T-helper 2 cell treated with Interferon-gamma antibody and Interleukin-4, amounts not matched to agents 5 μg/mL and 100 μg/mL, for 36 hours (primary cell): ENCODE measurements at regions not wholly inside any gene's neighbourhood (a gene's known extent, or its start where the extent isn't known, plus 50 kb on each side); places are given as distances from the start of the nearest gene placed in this dataset.
A peak's percentile ranks its signal among the peaks of the same experiment; 100 is the strongest.
"Not testable (repeated sequence)": the region's sequence is repeated elsewhere in the genome, so short reads cannot be mapped to it uniquely, and the experiment has no call there.

ENCODE experiments used
- DNase-seq: peaks from one replicate; pipeline ENCODE4 v3.0.0; 2021; ENCODE audit warnings: low spot score
- H3K27ac Mint-ChIP-seq: one replicate; pipeline ENCODE4 v1.8.0; 2021; ENCODE audit warnings: mild to moderate bottlenecking, mixed read lengths
- H3K27me3 Mint-ChIP-seq: one replicate; pipeline ENCODE4 v1.8.0; 2021; ENCODE audit warnings: low read depth, mixed read lengths
- H3K36me3 Mint-ChIP-seq: one replicate; pipeline ENCODE4 v1.8.0; 2021; ENCODE audit warnings: low read depth, mixed read lengths
- H3K4me1 Mint-ChIP-seq: one replicate; pipeline ENCODE4 v1.8.0; 2021; ENCODE audit warnings: low read depth, mixed read lengths
- H3K4me3 Mint-ChIP-seq: one replicate; pipeline ENCODE4 v1.8.0; 2022; ENCODE audit warnings: mild to moderate bottlenecking, moderate library complexity, mixed read lengths
- H3K9me3 Mint-ChIP-seq: one replicate; pipeline ENCODE4 v1.8.0; 2021; ENCODE audit warnings: mixed read lengths

- Mint-ChIP-seq H3K27ac (no peak overlapping the region), H3K4me3 (no peak overlapping the region), H3K9me3 (peaks cover 3% of the 10 kb centered on the region), H3K4me1 (no peaks in the 10 kb centered on the region), H3K36me3 (no peaks in the 10 kb centered on the region), H3K27me3 (no peaks in the 10 kb centered on the region)
- no peak for DNase-seq
Measured at GRCh38 chr2:83370419-83370762, 1088.7 kb downstream of the SUCLG1 start.

- Mint-ChIP-seq H3K4me1 (no peaks in the 10 kb centered on the region), H3K27me3 (no peaks in the 10 kb centered on the region), H3K4me3 (no peak overlapping the region), H3K27ac (no peak overlapping the region), H3K9me3 (peaks cover 3% of the 10 kb centered on the region), H3K36me3 (no peaks in the 10 kb centered on the region)
- no peak for DNase-seq
Measured at GRCh38 chr2:83369601-83370418, 1089.3 kb downstream of the SUCLG1 start.

GRCh38 chr2:83368916-83369315, 1090.2 kb downstream of the SUCLG1 start:
- no peaks in the 10 kb centered on the region for H3K27me3 Mint-ChIP-seq
- no peak overlapping the region for H3K27ac Mint-ChIP-seq
- no peak for DNase-seq
- H3K4me3 Mint-ChIP-seq, result no peak overlapping the region
- peaks cover 3% of the 10 kb centered on the region for H3K9me3 Mint-ChIP-seq
- H3K36me3 Mint-ChIP-seq, result no peaks in the 10 kb centered on the region
- no peaks in the 10 kb centered on the region for H3K4me1 Mint-ChIP-seq

GRCh38 chr2:83368461-83368860, 1090.6 kb downstream of the SUCLG1 start:
- no peaks in the 10 kb centered on the region for H3K4me1 Mint-ChIP-seq
- DNase-seq, result no peak
- no peaks in the 10 kb centered on the region for H3K36me3 Mint-ChIP-seq
- no peak overlapping the region for H3K4me3 Mint-ChIP-seq
- H3K9me3 Mint-ChIP-seq, result peaks cover 3% of the 10 kb centered on the region
- H3K27me3 Mint-ChIP-seq, result no peaks in the 10 kb centered on the region
- no peak overlapping the region for H3K27ac Mint-ChIP-seq

- Mint-ChIP-seq H3K9me3 (peaks cover 13% of the 10 kb centered on the region), H3K4me1 (no peaks in the 10 kb centered on the region), H3K27me3 (no peaks in the 10 kb centered on the region), H3K27ac (no peak overlapping the region), H3K4me3 (no peak overlapping the region), H3K36me3 (no peaks in the 10 kb centered on the region)
- DNase-seq, result no peak
Measured at GRCh38 chr2:83365476-83365875, 1093.6 kb downstream of the SUCLG1 start.

- DNase-seq, result no peak
- no peak overlapping the region for H3K4me3 Mint-ChIP-seq
- no peaks in the 10 kb centered on the region for H3K4me1 Mint-ChIP-seq
- H3K27me3 Mint-ChIP-seq, result no peaks in the 10 kb centered on the region
- H3K27ac Mint-ChIP-seq, result no peak overlapping the region
- H3K9me3 Mint-ChIP-seq, result peaks cover 17% of the 10 kb centered on the region
- H3K36me3 Mint-ChIP-seq, result no peaks in the 10 kb centered on the region
Measured at GRCh38 chr2:83364264-83364663, 1094.8 kb downstream of the SUCLG1 start.

- H3K4me1 Mint-ChIP-seq, H3K27ac Mint-ChIP-seq, H3K36me3 Mint-ChIP-seq, H3K27me3 Mint-ChIP-seq, DNase-seq, H3K4me3 Mint-ChIP-seq: not testable (repeated sequence)
- peaks cover 17% of the 10 kb centered on the region for H3K9me3 Mint-ChIP-seq
Measured at GRCh38 chr2:83363138-83363537, 1095.9 kb downstream of the SUCLG1 start.

GRCh38 chr2:83359336-83359735, 1099.7 kb downstream of the SUCLG1 start:
- Mint-ChIP-seq H3K9me3 (peaks cover 18% of the 10 kb centered on the region), H3K4me3 (no peak overlapping the region), H3K27ac (no peak overlapping the region), H3K4me1 (no peaks in the 10 kb centered on the region), H3K36me3 (no peaks in the 10 kb centered on the region), H3K27me3 (no peaks in the 10 kb centered on the region)
- no peak for DNase-seq

- DNase-seq, result no peak
- no peaks in the 10 kb centered on the region for H3K36me3 Mint-ChIP-seq
- no peaks in the 10 kb centered on the region for H3K27me3 Mint-ChIP-seq
- peaks cover 18% of the 10 kb centered on the region for H3K9me3 Mint-ChIP-seq
- H3K27ac Mint-ChIP-seq, result no peak overlapping the region
- no peaks in the 10 kb centered on the region for H3K4me1 Mint-ChIP-seq
- no peak overlapping the region for H3K4me3 Mint-ChIP-seq
Measured at GRCh38 chr2:83342860-83343329, 1116.2 kb downstream of the SUCLG1 start.

GRCh38 chr2:83340424-83340823, 1118.7 kb downstream of the SUCLG1 start:
- Mint-ChIP-seq H3K9me3 (peaks cover 8% of the 10 kb centered on the region), H3K27ac (peak overlapping the region; percentile 2), H3K4me3 (no peak overlapping the region), H3K36me3 (no peaks in the 10 kb centered on the region), H3K4me1 (no peaks in the 10 kb centered on the region), H3K27me3 (no peaks in the 10 kb centered on the region)
- no peak for DNase-seq

GRCh38 chr2:83339942-83340341, 1119.1 kb downstream of the SUCLG1 start:
- H3K4me1 Mint-ChIP-seq, H3K36me3 Mint-ChIP-seq, DNase-seq, H3K4me3 Mint-ChIP-seq, H3K9me3 Mint-ChIP-seq, H3K27me3 Mint-ChIP-seq, H3K27ac Mint-ChIP-seq: not testable (repeated sequence)

GRCh38 chr2:83331810-83332209, 1127.3 kb downstream of the SUCLG1 start:
- no peaks in the 10 kb centered on the region for H3K4me1 Mint-ChIP-seq
- no peak overlapping the region for H3K27ac Mint-ChIP-seq
- H3K9me3 Mint-ChIP-seq, result peaks cover 5% of the 10 kb centered on the region
- no peak overlapping the region for H3K4me3 Mint-ChIP-seq
- no peaks in the 10 kb centered on the region for H3K27me3 Mint-ChIP-seq
- no peaks in the 10 kb centered on the region for H3K36me3 Mint-ChIP-seq
- no peak for DNase-seq

GRCh38 chr2:83323038-83323437, 1136.0 kb downstream of the SUCLG1 start:
- Mint-ChIP-seq H3K27me3 (no peaks in the 10 kb centered on the region), H3K27ac (no peak overlapping the region), H3K4me3 (no peak overlapping the region), H3K4me1 (no peaks in the 10 kb centered on the region), H3K36me3 (no peaks in the 10 kb centered on the region), H3K9me3 (peaks cover 14% of the 10 kb centered on the region)
- no peak for DNase-seq

GRCh38 chr2:83320053-83320452, 1139.0 kb downstream of the SUCLG1 start:
- Mint-ChIP-seq H3K4me3 (no peak overlapping the region), H3K4me1 (no peaks in the 10 kb centered on the region)

More at GRCh38 chr2:83320053-83320452, 1139.0 kb downstream of the SUCLG1 start:
- no peaks in the 10 kb centered on the region for H3K27me3 Mint-ChIP-seq
- DNase-seq, result no peak
- H3K27ac Mint-ChIP-seq, result no peak overlapping the region
- H3K36me3 Mint-ChIP-seq, result no peaks in the 10 kb centered on the region
- H3K9me3 Mint-ChIP-seq, result peaks cover 28% of the 10 kb centered on the region
